ENCODE measurements at regions not wholly inside any gene's neighbourhood (a gene's known extent, or its start where the extent isn't known, plus 50 kb on each side); places are given as distances from the start of the nearest gene placed in this dataset.

- H3K4me3 ChIP-seq (ENCODE audit: low read depth, low read length), result no peak overlapping the region
- no peak for TF ChIP-seq CTCF (IDR thresholded peaks at IDR 0.05; ENCODE audit: low read depth, low read length)
Observed at GRCh38 chr18:78883501-78883900, 96.1 kb upstream of the SALL3 start.

DNA sequence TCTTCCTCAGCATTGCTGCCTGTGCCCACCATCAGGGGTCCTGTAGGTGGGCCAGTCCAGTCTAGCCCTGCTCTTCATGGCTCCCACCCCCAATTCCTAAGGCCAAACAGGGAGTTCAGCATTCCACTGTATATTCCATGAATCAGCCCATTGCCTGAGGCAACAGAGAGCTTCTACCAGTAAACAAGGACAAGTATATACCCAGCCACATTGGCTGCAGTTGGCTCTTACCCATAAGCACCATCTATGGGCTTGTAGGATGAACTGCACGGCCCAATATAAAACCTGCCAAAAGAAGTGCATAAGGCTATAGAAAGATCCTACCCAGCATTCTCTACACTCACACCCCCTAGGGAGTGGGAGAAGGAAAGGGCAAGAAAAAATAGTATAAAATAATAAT is 95.1 kb upstream of the SALL3 start:
- no peak for TF ChIP-seq CTCF (IDR thresholded peaks at IDR 0.05; ENCODE audit: low read depth, low read length)

DNA sequence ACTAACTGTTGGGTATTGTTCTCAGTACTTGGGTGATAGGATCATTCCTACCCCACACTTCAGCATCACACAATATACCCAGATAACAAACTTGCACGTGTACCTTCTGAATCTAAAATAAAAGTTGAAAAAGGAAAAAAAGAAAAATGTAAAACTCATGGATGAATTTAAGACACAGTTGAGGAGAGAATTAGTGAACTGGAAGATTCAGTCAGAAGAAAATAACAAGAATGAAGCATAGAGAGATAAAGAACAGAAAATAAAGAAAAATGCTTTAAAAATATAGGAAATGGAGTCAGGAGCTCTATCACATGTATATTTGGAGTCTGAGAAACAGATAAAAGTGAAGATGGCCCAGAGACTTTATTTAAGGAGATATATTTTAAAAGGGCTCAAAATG is 90.4 kb upstream of the SALL3 start:
- TF ChIP-seq CTCF (IDR thresholded peaks at IDR 0.05; ENCODE audit: low read depth, low read length), result no peak
- H3K4me3 ChIP-seq (ENCODE audit: low read depth, low read length), result no peak overlapping the region

More for the DNA sequence above, 95.1 kb upstream of the SALL3 start:
- no peak overlapping the region for H3K4me3 ChIP-seq (ENCODE audit: low read depth, low read length)

DNA sequence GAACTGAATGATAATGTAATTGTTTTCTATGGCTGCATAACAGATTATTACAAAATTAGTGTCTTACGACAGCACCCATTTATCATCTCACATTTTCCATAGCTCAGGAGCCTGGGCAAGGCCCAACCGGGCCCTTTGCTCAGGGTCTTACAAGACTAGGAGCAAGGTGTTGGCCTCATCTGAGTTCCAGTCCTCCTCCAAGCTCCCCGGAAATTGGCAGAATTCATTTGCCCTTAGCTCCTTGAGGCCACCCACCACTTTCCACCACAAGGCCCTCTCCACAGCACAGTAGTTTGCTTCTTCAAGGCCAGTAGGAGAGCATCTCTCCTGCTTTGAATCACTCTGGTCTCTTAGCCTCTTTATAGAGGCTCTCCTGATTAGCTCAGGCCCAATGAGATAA is 89.2 kb upstream of the SALL3 start:
- no peak overlapping the region for H3K4me3 ChIP-seq (ENCODE audit: low read depth, low read length)
- TF ChIP-seq CTCF (IDR thresholded peaks at IDR 0.05; ENCODE audit: low read depth, low read length), result no peak

DNA sequence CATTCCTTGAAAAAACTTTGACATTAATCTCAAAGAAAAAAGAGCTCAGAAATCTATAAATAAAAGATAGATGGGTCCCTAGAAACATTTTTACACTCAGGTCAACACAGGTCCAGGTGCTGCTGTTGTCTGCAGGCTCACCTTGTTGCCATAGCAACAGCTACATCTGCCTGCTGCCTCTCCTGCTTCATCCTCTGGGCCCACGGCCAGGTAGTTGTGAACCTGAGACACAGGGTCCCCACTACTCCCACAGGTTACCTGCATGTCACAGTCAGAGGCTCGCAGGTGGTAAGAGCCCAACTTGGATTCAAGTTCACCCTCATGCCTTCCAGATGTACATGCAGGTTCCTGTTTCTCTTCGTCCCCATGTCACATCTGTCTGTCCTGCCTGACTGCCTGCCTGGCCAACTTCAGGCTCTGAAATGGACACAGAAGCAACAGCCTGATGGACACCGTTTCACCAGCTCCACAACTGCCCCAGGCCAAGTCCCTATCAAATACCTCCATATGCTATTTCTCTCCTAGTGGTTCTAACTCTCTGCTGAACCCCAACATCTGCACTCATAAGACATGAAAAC is 88.3 kb upstream of the SALL3 start:
- no peak overlapping the region for H3K4me3 ChIP-seq (ENCODE audit: low read depth, low read length)
- TF ChIP-seq CTCF (IDR thresholded peaks at IDR 0.05; ENCODE audit: low read depth, low read length), result no peak

GRCh38 chr18:78892177-78892576 is 87.4 kb upstream of the SALL3 start:
- no peak overlapping the region for H3K4me3 ChIP-seq (ENCODE audit: low read depth, low read length)
- TF ChIP-seq CTCF (IDR thresholded peaks at IDR 0.05; ENCODE audit: low read depth, low read length), result no peak

- no peak for TF ChIP-seq CTCF (IDR thresholded peaks at IDR 0.05; ENCODE audit: low read depth, low read length)
- no peak overlapping the region for H3K4me3 ChIP-seq (ENCODE audit: low read depth, low read length)
Observed at GRCh38 chr18:78892721-78893120, 86.9 kb upstream of the SALL3 start.
